NT2/D1 (cell line): ENCODE measurements at regions not wholly inside any gene's neighbourhood (a gene's known extent, or its start where the extent isn't known, plus 50 kb on each side); places are given as distances from the start of the nearest gene placed in this dataset.

Experiments used
- YY1 ChIP-seq: IDR thresholded peaks from 2 replicates; pipeline ENCODE4 v1.6.1; 2011; ENCODE audit not compliant: insufficient read length, insufficient read depth
- ZNF274 ChIP-seq: IDR thresholded peaks from 2 replicates; pipeline ENCODE4 v1.6.1; 2011; ENCODE audit warnings: mild to moderate bottlenecking, low read depth, low read length

DNA sequence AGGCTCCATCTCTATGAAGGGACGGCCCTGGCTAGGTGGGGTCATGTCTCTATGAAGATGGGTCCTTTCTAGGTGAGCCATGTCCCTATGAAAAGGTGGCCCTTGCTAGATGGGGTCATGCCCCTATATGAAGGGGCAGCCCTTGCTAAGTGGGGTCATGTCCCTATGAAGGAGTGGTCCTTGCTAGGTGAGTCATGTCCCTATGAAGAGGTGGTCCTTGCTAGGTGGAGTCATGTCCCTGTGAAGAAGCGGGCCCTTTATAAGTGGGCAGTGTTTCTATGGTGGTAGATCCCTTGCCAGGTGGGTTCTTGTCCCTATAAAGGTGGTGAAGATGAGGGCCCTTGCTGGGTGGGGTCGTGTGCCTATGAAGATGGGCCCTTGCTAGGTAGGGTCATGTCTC is 283.0 kb upstream of the IRX2 start:
- TF ChIP-seq YY1 (no peak), ZNF274 (no peak)
